ENCODE measurements at regions not wholly inside any gene's neighbourhood (a gene's known extent, or its start where the extent isn't known, plus 50 kb on each side); places are given as distances from the start of the nearest gene placed in this dataset.

DNA sequence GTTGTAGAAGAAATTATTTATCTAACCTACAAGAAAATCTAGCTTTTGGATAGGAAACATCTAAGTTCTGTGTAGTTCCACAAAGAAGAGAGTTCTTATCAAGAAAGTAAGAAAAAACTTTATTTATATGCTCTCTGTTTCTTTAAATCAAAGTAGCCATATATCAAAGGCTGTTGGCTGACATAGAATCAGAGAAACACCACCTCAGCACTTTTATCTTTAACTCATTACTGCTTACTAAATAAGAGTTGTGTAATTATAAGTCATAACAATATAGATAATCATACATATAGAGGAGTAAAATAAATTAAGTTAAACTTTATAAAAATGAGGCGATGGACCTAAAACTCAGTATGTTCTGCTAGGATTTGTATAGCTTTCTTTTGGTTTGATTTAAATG is 570.6 kb downstream of the PCDH17 start:
- H2AFZ ChIP-seq (ENCODE audit: low read depth, low read length) = no peak overlapping the region
- no peaks in the 10 kb centered on the region for H3K27me3 ChIP-seq (ENCODE audit: insufficient read depth, low read depth, low read length)
- H3K9me3 ChIP-seq (ENCODE audit: low read length) = no peaks in the 10 kb centered on the region
- H3K4me3 ChIP-seq (ENCODE audit: low read length) = no peak overlapping the region
- no peaks in the 10 kb centered on the region for H3F3A ChIP-seq (ENCODE audit: insufficient read depth, low read length, poor library complexity, severe bottlenecking)
- H3K9me2 ChIP-seq (ENCODE audit: insufficient read depth, low read length) = no peaks in the 10 kb centered on the region
- H4K20me1 ChIP-seq (ENCODE audit: insufficient read depth) = no peaks in the 10 kb centered on the region
- H3K79me2 ChIP-seq (replicated peaks; ENCODE audit: insufficient read depth, low read length) = no peaks in the 10 kb centered on the region
- no peak for TF ChIP-seq RAD21 (conservative IDR thresholded peaks at IDR 0.05)
- no peak overlapping the region for H3K27ac ChIP-seq (ENCODE audit: low read length)
- H3K4me2 ChIP-seq (ENCODE audit: low read length) = no peak overlapping the region
- H3K36me3 ChIP-seq (ENCODE audit: insufficient read depth, low read length) = no peaks in the 10 kb centered on the region
- H3K9ac ChIP-seq (ENCODE audit: low read length) = no peak overlapping the region

DNA sequence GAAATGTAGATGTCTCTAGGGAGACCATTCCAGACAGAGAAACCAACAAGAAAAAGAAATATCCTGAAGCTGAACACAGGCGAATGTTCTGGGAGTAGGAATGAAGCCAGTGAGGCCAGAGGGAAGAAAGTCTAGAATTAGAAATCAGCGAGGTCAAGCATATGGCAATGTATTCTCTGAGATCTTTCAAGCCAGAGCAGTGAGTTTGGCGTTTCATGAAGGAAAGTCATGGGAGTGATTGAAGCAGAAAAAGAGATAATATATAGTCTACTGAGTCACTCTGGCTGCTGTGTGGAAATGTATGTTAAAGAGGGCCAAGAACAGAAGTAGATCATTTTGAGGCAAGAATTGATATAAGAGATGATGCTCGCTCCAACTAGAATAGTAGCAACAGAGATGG is 576.0 kb downstream of the PCDH17 start:
- H3K4me2 ChIP-seq (ENCODE audit: low read length) = no peak overlapping the region
- H3K9me2 ChIP-seq (ENCODE audit: insufficient read depth, low read length) = no peaks in the 10 kb centered on the region
- no peak overlapping the region for H2AFZ ChIP-seq (ENCODE audit: low read depth, low read length)
- no peaks in the 10 kb centered on the region for H3K79me2 ChIP-seq (replicated peaks; ENCODE audit: insufficient read depth, low read length)
- TF ChIP-seq MXI1 (conservative IDR thresholded peaks at IDR 0.05; ENCODE audit: poor library complexity, severe bottlenecking) (no peak), EZH2 (IDR thresholded peaks at IDR 0.05; ENCODE audit: borderline replicate concordance, insufficient read depth, low read length, poor library complexity, severe bottlenecking) (no peak), RAD21 (conservative IDR thresholded peaks at IDR 0.05) (no peak), POLR2AphosphoS5 (IDR thresholded peaks at IDR 0.05) (no peak), SMC3 (conservative IDR thresholded peaks at IDR 0.05; ENCODE audit: poor library complexity) (no peak), TAF1 (IDR thresholded peaks at IDR 0.05; ENCODE audit: low read depth) (no peak), EP300 (conservative IDR thresholded peaks at IDR 0.05; ENCODE audit: poor library complexity, severe bottlenecking) (no peak)
- TF ChIP-seq, protein P1, sequence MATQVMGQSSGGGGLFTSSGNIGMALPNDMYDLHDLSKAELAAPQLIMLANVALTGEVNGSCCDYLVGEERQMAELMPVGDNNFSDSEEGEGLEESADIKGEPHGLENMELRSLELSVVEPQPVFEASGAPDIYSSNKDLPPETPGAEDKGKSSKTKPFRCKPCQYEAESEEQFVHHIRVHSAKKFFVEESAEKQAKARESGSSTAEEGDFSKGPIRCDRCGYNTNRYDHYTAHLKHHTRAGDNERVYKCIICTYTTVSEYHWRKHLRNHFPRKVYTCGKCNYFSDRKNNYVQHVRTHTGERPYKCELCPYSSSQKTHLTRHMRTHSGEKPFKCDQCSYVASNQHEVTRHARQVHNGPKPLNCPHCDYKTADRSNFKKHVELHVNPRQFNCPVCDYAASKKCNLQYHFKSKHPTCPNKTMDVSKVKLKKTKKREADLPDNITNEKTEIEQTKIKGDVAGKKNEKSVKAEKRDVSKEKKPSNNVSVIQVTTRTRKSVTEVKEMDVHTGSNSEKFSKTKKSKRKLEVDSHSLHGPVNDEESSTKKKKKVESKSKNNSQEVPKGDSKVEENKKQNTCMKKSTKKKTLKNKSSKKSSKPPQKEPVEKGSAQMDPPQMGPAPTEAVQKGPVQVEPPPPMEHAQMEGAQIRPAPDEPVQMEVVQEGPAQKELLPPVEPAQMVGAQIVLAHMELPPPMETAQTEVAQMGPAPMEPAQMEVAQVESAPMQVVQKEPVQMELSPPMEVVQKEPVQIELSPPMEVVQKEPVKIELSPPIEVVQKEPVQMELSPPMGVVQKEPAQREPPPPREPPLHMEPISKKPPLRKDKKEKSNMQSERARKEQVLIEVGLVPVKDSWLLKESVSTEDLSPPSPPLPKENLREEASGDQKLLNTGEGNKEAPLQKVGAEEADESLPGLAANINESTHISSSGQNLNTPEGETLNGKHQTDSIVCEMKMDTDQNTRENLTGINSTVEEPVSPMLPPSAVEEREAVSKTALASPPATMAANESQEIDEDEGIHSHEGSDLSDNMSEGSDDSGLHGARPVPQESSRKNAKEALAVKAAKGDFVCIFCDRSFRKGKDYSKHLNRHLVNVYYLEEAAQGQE (IDR thresholded peaks at IDR 0.05; ENCODE audit: borderline replicate concordance) = no peak
- TF ChIP-seq, protein P2, sequence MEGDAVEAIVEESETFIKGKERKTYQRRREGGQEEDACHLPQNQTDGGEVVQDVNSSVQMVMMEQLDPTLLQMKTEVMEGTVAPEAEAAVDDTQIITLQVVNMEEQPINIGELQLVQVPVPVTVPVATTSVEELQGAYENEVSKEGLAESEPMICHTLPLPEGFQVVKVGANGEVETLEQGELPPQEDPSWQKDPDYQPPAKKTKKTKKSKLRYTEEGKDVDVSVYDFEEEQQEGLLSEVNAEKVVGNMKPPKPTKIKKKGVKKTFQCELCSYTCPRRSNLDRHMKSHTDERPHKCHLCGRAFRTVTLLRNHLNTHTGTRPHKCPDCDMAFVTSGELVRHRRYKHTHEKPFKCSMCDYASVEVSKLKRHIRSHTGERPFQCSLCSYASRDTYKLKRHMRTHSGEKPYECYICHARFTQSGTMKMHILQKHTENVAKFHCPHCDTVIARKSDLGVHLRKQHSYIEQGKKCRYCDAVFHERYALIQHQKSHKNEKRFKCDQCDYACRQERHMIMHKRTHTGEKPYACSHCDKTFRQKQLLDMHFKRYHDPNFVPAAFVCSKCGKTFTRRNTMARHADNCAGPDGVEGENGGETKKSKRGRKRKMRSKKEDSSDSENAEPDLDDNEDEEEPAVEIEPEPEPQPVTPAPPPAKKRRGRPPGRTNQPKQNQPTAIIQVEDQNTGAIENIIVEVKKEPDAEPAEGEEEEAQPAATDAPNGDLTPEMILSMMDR (IDR thresholded peaks at IDR 0.05; ENCODE audit: poor library complexity, severe bottlenecking) = no peak
- no peak overlapping the region for H3K4me3 ChIP-seq (ENCODE audit: low read length)
- no peak overlapping the region for H3K27ac ChIP-seq (ENCODE audit: low read length)
- H3K9me3 ChIP-seq (ENCODE audit: low read length) = no peaks in the 10 kb centered on the region
- H3K27me3 ChIP-seq (ENCODE audit: insufficient read depth, low read depth, low read length) = no peaks in the 10 kb centered on the region
- H4K20me1 ChIP-seq (ENCODE audit: insufficient read depth) = no peaks in the 10 kb centered on the region
- H3F3A ChIP-seq (ENCODE audit: insufficient read depth, low read length, poor library complexity, severe bottlenecking) = no peaks in the 10 kb centered on the region
- H3K9ac ChIP-seq (ENCODE audit: low read length) = no peak overlapping the region
- no peaks in the 10 kb centered on the region for H3K36me3 ChIP-seq (ENCODE audit: insufficient read depth, low read length)

DNA sequence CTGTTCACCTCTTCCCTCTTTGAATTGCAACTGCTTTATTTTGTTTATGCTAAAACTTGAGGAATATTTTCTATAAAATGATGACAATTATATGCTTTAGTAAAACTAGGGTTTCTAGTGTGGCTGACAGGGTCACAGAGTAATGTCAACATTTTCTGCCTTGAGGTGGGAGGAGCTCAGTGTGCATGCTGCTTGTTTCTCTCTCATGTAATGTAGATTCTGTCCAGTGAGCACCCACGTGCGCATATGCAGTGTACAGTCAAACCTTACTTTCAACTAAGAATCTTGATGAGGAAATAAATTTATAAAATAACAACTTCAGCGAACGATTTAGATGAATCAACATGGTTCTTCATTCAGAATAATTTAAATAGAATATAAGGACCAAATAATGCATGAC is 603.9 kb downstream of the PCDH17 start:
- Histone ChIP-seq H3K79me2 (replicated peaks; ENCODE audit: insufficient read depth, low read length) (no peaks in the 10 kb centered on the region), H2AFZ (ENCODE audit: low read depth, low read length) (no peak overlapping the region), H3K27ac (ENCODE audit: low read length) (no peak overlapping the region), H4K20me1 (ENCODE audit: insufficient read depth) (no peaks in the 10 kb centered on the region), H3K9ac (ENCODE audit: low read length) (no peak overlapping the region), H3K9me3 (ENCODE audit: low read length) (no peaks in the 10 kb centered on the region), H3K27me3 (ENCODE audit: insufficient read depth, low read depth, low read length) (no peaks in the 10 kb centered on the region), H3F3A (ENCODE audit: insufficient read depth, low read length, poor library complexity, severe bottlenecking) (no peaks in the 10 kb centered on the region), H3K4me2 (ENCODE audit: low read length) (no peak overlapping the region), H3K9me2 (ENCODE audit: insufficient read depth, low read length) (no peaks in the 10 kb centered on the region), H3K36me3 (ENCODE audit: insufficient read depth, low read length) (no peaks in the 10 kb centered on the region), H3K4me3 (ENCODE audit: low read length) (no peak overlapping the region)
- TF ChIP-seq EP300 (conservative IDR thresholded peaks at IDR 0.05; ENCODE audit: poor library complexity, severe bottlenecking) = no peak
- no peak for TF ChIP-seq POLR2AphosphoS5 (IDR thresholded peaks at IDR 0.05)
- no peak for TF ChIP-seq RAD21 (conservative IDR thresholded peaks at IDR 0.05)
- no peak for TF ChIP-seq SMC3 (conservative IDR thresholded peaks at IDR 0.05; ENCODE audit: poor library complexity)
- TF ChIP-seq EZH2 (IDR thresholded peaks at IDR 0.05; ENCODE audit: borderline replicate concordance, insufficient read depth, low read length, poor library complexity, severe bottlenecking) = no peak
- TF ChIP-seq MXI1 (conservative IDR thresholded peaks at IDR 0.05; ENCODE audit: poor library complexity, severe bottlenecking) = no peak
- TF ChIP-seq, protein P1 (IDR thresholded peaks at IDR 0.05; ENCODE audit: borderline replicate concordance) = no peak
- TF ChIP-seq TAF1 (IDR thresholded peaks at IDR 0.05; ENCODE audit: low read depth) = no peak
- TF ChIP-seq, protein P2 (IDR thresholded peaks at IDR 0.05; ENCODE audit: poor library complexity, severe bottlenecking) = no peak
